ENCODE measurements at regions not wholly inside any gene's neighbourhood (a gene's known extent, or its start where the extent isn't known, plus 50 kb on each side); places are given as distances from the start of the nearest gene placed in this dataset.
"Not testable (repeated sequence)": the region's sequence is repeated elsewhere in the genome, so short reads cannot be mapped to it uniquely, and the experiment has no call there.

- Histone ChIP-seq H3K4me3 (ENCODE audit: low read depth, low read length) (no peak overlapping the region), H3K4me2 (ENCODE audit: low read length) (no peak overlapping the region), H3K27me3 (ENCODE audit: control insufficient read depth, insufficient read depth, low read length) (no peaks in the 10 kb centered on the region), H3K27ac (no peak overlapping the region), H3K79me2 (no peaks in the 10 kb centered on the region), H3K4me1 (no peaks in the 10 kb centered on the region), H3K9ac (no peak overlapping the region), H3K36me3 (ENCODE audit: control insufficient read depth, insufficient read depth, low read length) (no peaks in the 10 kb centered on the region), H3K9me3 (ENCODE audit: control insufficient read depth, low read length) (no peaks in the 10 kb centered on the region), H2AFZ (no peak overlapping the region)
- TF ChIP-seq CTCF (IDR thresholded peaks at IDR 0.05) = no peak
These were observed 115.0 kb upstream of the SEM1 start for GRCh38 chr7:96824686-96825085.

DNA sequence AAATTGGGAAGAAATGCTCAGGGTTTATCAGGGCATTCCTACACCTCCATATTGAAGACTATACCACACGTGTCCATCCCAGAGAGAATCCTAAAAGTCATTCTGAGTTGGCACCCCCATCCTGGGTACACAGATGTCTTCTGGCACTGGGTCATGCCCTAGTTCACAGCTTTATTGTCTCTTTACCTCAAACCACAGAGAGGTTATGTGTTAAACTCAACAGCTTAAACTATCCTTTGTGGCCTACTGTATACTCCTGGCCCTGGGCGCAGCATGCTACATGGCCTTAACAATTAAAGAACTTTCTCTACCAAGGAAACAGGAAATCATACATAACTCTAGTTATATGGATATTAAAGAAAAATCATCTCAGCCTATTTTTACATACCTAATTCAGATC is 115.6 kb upstream of the SEM1 start:
- Histone ChIP-seq H3K79me2 (no peaks in the 10 kb centered on the region), H3K36me3 (ENCODE audit: control insufficient read depth, insufficient read depth, low read length) (no peaks in the 10 kb centered on the region), H3K4me3 (ENCODE audit: low read depth, low read length) (no peak overlapping the region), H3K27ac (no peak overlapping the region), H3K4me1 (no peaks in the 10 kb centered on the region), H2AFZ (no peak overlapping the region), H3K4me2 (ENCODE audit: low read length) (no peak overlapping the region), H3K9me3 (ENCODE audit: control insufficient read depth, low read length) (no peaks in the 10 kb centered on the region), H3K9ac (no peak overlapping the region), H3K27me3 (ENCODE audit: control insufficient read depth, insufficient read depth, low read length) (no peaks in the 10 kb centered on the region)
- TF ChIP-seq CTCF (IDR thresholded peaks at IDR 0.05) = no peak

DNA sequence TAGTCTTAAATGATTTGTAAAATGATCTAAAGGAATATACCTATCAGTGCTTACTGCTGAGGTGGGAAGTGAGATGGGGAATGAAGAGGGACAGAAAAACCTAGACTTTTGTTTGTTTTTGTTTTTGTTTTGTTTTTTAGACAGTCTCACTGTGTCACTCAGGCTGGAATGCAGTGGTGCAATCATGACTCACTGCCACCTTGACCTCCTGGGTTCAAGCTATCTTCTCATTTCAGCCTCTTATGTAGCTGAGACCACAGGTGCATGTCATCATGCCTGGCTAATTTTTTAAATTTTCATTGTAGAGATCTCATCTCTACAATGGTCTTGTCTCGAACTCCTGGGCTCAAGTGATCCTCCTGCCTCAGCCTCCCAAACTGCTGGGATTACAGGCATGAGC is 116.4 kb upstream of the SEM1 start:
- H3K36me3 ChIP-seq (ENCODE audit: control insufficient read depth, insufficient read depth, low read length) = no peaks in the 10 kb centered on the region
- H3K4me3 ChIP-seq (ENCODE audit: low read depth, low read length) = no peak overlapping the region
- no peaks in the 10 kb centered on the region for H3K4me1 ChIP-seq

GRCh38 chr7:96827701-96828100 is 118.1 kb upstream of the SEM1 start:
- Histone ChIP-seq H3K4me3 (ENCODE audit: low read depth, low read length) (no peak overlapping the region), H3K9me3 (ENCODE audit: control insufficient read depth, low read length) (no peaks in the 10 kb centered on the region), H3K4me1 (no peaks in the 10 kb centered on the region), H3K27me3 (ENCODE audit: control insufficient read depth, insufficient read depth, low read length) (no peaks in the 10 kb centered on the region), H3K79me2 (no peaks in the 10 kb centered on the region), H3K27ac (no peak overlapping the region), H3K9ac (no peak overlapping the region), H2AFZ (no peak overlapping the region), H3K4me2 (ENCODE audit: low read length) (no peak overlapping the region), H3K36me3 (ENCODE audit: control insufficient read depth, insufficient read depth, low read length) (no peaks in the 10 kb centered on the region)
- TF ChIP-seq CTCF (IDR thresholded peaks at IDR 0.05) = no peak

More for the DNA sequence above, 116.4 kb upstream of the SEM1 start:
- Histone ChIP-seq H3K27me3 (ENCODE audit: control insufficient read depth, insufficient read depth, low read length) (no peaks in the 10 kb centered on the region), H3K4me2 (ENCODE audit: low read length) (no peak overlapping the region), H3K9ac (no peak overlapping the region), H2AFZ (no peak overlapping the region), H3K79me2 (no peaks in the 10 kb centered on the region), H3K9me3 (ENCODE audit: control insufficient read depth, low read length) (no peaks in the 10 kb centered on the region), H3K27ac (no peak overlapping the region)
- no peak for TF ChIP-seq CTCF (IDR thresholded peaks at IDR 0.05)

- H2AFZ ChIP-seq; H3K4me2 ChIP-seq (ENCODE audit: low read length); H3K27ac ChIP-seq; H3K36me3 ChIP-seq (ENCODE audit: control insufficient read depth, insufficient read depth, low read length); H3K9me3 ChIP-seq (ENCODE audit: control insufficient read depth, low read length); H3K9ac ChIP-seq; H3K4me3 ChIP-seq (ENCODE audit: low read depth, low read length); H3K4me1 ChIP-seq; H3K79me2 ChIP-seq; H3K27me3 ChIP-seq (ENCODE audit: control insufficient read depth, insufficient read depth, low read length): not testable (repeated sequence)
These were observed 119.5 kb upstream of the SEM1 start for GRCh38 chr7:96829121-96829520.
